H9 (cell line): ENCODE measurements at regions not wholly inside any gene's neighbourhood (a gene's known extent, or its start where the extent isn't known, plus 50 kb on each side); places are given as distances from the start of the nearest gene placed in this dataset.
"Not testable (repeated sequence)": the region's sequence is repeated elsewhere in the genome, so short reads cannot be mapped to it uniquely, and the experiment has no call there.

Experiments
- DNase-seq: peaks from one replicate; pipeline ENCODE4 v3.0.0-alpha.2; 2017
- H2AFZ ChIP-seq: one replicate; pipeline ENCODE4 v1.6.1; 2013; ENCODE audit warnings: mild to moderate bottlenecking, low read length, control low read depth, moderate library complexity
- H2AK5ac ChIP-seq: 2 replicates; pipeline ENCODE4 v1.6.1; 2013; ENCODE audit warnings: low read length, control low read depth, mixed read lengths; ENCODE audit not compliant: insufficient read length
- H2BK120ac ChIP-seq: one replicate; pipeline ENCODE4 v1.6.1; 2013; ENCODE audit warnings: low read depth, mild to moderate bottlenecking, low read length, control low read depth, inconsistent platforms; ENCODE audit not compliant: poor library complexity, severe bottlenecking
- H2BK12ac ChIP-seq: 2 replicates; pipeline ENCODE4 v1.6.1; 2013; ENCODE audit warnings: low read length, control low read depth, mixed read lengths, low read depth; ENCODE audit not compliant: insufficient read length
- H2BK15ac ChIP-seq: 2 replicates; pipeline ENCODE4 v1.6.1; 2013; ENCODE audit warnings: low read depth, low read length, control low read depth
- H2BK20ac ChIP-seq: one replicate; pipeline ENCODE4 v1.6.1; 2013; ENCODE audit warnings: low read depth, mild to moderate bottlenecking, low read length, control low read depth, inconsistent platforms; ENCODE audit not compliant: poor library complexity, severe bottlenecking
- H2BK5ac ChIP-seq: 2 replicates; pipeline ENCODE4 v1.6.1; 2013; ENCODE audit warnings: low read length, control low read depth, mixed read lengths; ENCODE audit not compliant: insufficient read length
- H3K14ac ChIP-seq: 2 replicates; pipeline ENCODE4 v1.6.1; 2013; ENCODE audit warnings: low read length, control low read depth; ENCODE audit not compliant: insufficient read depth
- H3K18ac ChIP-seq: 2 replicates; pipeline ENCODE4 v1.6.1; 2013; ENCODE audit warnings: low read depth, mild to moderate bottlenecking, mixed read lengths, low read length, control low read depth; ENCODE audit not compliant: insufficient read length
- H3K23ac ChIP-seq: 2 replicates; pipeline ENCODE4 v1.6.1; 2013; ENCODE audit warnings: low read length, control low read depth, mixed read lengths, low read depth; ENCODE audit not compliant: insufficient read length
- H3K23me2 ChIP-seq: 2 replicates; pipeline ENCODE4 v1.6.1; 2013; ENCODE audit warnings: low read depth, mild to moderate bottlenecking, mixed read lengths, low read length, control low read depth; ENCODE audit not compliant: insufficient read length, poor library complexity, severe bottlenecking
- H3K27ac ChIP-seq: 2 replicates; pipeline ENCODE4 v1.5.1; 2013; ENCODE audit warnings: low read length, control low read depth, mixed read lengths, low read depth; ENCODE audit not compliant: insufficient read length
- H3K27me3 ChIP-seq: 2 replicates; pipeline ENCODE4 v1.6.1; 2013; ENCODE audit warnings: low read length, control low read depth, inconsistent platforms; ENCODE audit not compliant: insufficient read depth
- H3K4ac ChIP-seq: 2 replicates; pipeline ENCODE4 v1.6.1; 2013; ENCODE audit warnings: low read depth, mild to moderate bottlenecking, control low read depth, inconsistent platforms, low read length, moderate library complexity
- H3K4me1 ChIP-seq: 2 replicates; pipeline ENCODE4 v1.6.1; 2013; ENCODE audit warnings: low read length, control low read depth, inconsistent platforms; ENCODE audit not compliant: insufficient read depth
- H3K4me2 ChIP-seq: 2 replicates; pipeline ENCODE4 v1.6.1; 2013; ENCODE audit warnings: low read length, control low read depth, mixed read lengths; ENCODE audit not compliant: insufficient read length, insufficient read depth
- H3K56ac ChIP-seq: 2 replicates; pipeline ENCODE4 v1.6.1; 2013; ENCODE audit warnings: low read depth, mild to moderate bottlenecking, mixed read lengths, low read length, control low read depth; ENCODE audit not compliant: insufficient read length
- H3K79me1 ChIP-seq: 2 replicates; pipeline ENCODE4 v1.6.1; 2013; ENCODE audit warnings: low read depth, mild to moderate bottlenecking, moderate library complexity, low read length, control low read depth, inconsistent platforms; ENCODE audit not compliant: insufficient read depth, poor library complexity, severe bottlenecking
- H3K79me2 ChIP-seq: 2 replicates; pipeline ENCODE4 v1.6.1; 2013; ENCODE audit warnings: low read length, control low read depth, inconsistent platforms; ENCODE audit not compliant: insufficient read depth
- H3K9ac ChIP-seq: 2 replicates; pipeline ENCODE4 v1.6.1; 2013; ENCODE audit warnings: low read length, control low read depth, mixed read lengths; ENCODE audit not compliant: insufficient read length; ENCODE audit errors: extremely low read depth
- H3K9me3 ChIP-seq: one replicate; pipeline ENCODE4 v1.6.1; 2013; ENCODE audit warnings: low read depth, low read length, inconsistent platforms; ENCODE audit not compliant: control insufficient read depth
- H3T11ph ChIP-seq: one replicate; pipeline ENCODE4 v1.6.1; 2013; ENCODE audit warnings: mild to moderate bottlenecking, low read length, control low read depth, inconsistent platforms
- H4K20me1 ChIP-seq: one replicate; pipeline ENCODE4 v1.6.1; 2013; ENCODE audit not compliant: control insufficient read depth, insufficient read length, insufficient read depth
- H4K5ac ChIP-seq: 2 replicates; pipeline ENCODE4 v1.6.1; 2013; ENCODE audit warnings: low read depth, mild to moderate bottlenecking, mixed read lengths, low read length, control low read depth; ENCODE audit not compliant: insufficient read length
- H4K8ac ChIP-seq: replicated peaks from 2 replicates; pipeline ENCODE4 v1.6.1; 2013; ENCODE audit warnings: low read length, control low read depth, mixed read lengths, low read depth; ENCODE audit not compliant: insufficient read length
- H4K91ac ChIP-seq: 2 replicates; pipeline ENCODE4 v1.6.1; 2013; ENCODE audit warnings: low read depth, mild to moderate bottlenecking, moderate library complexity, mixed read lengths, low read length, control low read depth; ENCODE audit not compliant: insufficient read length
- H3K27ac Mint-ChIP-seq, 3 experiments: 2 replicates in 2 of 3; 3 replicates in 1 of 3; pipeline ENCODE4 v1.8.0; 2020 to 2021; ENCODE audit warnings: mixed read lengths in 3 of 3, mild to moderate bottlenecking in 1 of 3, moderate library complexity in 1 of 3
- H3K27me3 Mint-ChIP-seq: 2 replicates; pipeline ENCODE4 v1.8.0; 2021; ENCODE audit warnings: low read depth, mild to moderate bottlenecking, moderate library complexity, mixed read lengths
- H3K36me3 Mint-ChIP-seq, 3 experiments: 2 replicates in 2 of 3; 3 replicates in 1 of 3; pipeline ENCODE4 v1.8.0; 2020 to 2021; ENCODE audit warnings: low read depth in 3 of 3, mixed read lengths in 3 of 3; ENCODE audit not compliant: insufficient read depth in 1 of 3
- H3K4me1 Mint-ChIP-seq, 2 experiments: 2 replicates each; pipeline ENCODE4 v1.8.0; 2020; ENCODE audit warnings: mixed read lengths in 2 of 2
- H3K4me3 Mint-ChIP-seq, 2 experiments: 2 replicates in 1 of 2; 3 replicates in 1 of 2; pipeline ENCODE4 v1.8.0; 2020 to 2021; ENCODE audit warnings: mild to moderate bottlenecking in 2 of 2, mixed read lengths in 2 of 2, moderate library complexity in 1 of 2
- H3K9me3 Mint-ChIP-seq, 2 experiments: 2 replicates in 1 of 2; 3 replicates in 1 of 2; pipeline ENCODE4 v1.8.0; 2020; ENCODE audit warnings: mild to moderate bottlenecking in 2 of 2, mixed read lengths in 2 of 2, moderate library complexity in 1 of 2
- CTCF ChIP-seq: fragments of 200-600 bp; sonication (generic); conservative IDR thresholded peaks from 3 replicates; pipeline ENCODE4 v1.8.0; 2021; ENCODE audit warnings: antibody characterized with exemption, mild to moderate bottlenecking
- WGBS: extraction: QIAGEN DNeasy Blood & Tissue Kit; methylation state at CpG from one replicate; pipeline ENCODE4 v1.1.7; 2013; ENCODE audit warnings: missing lambda C conversion rate, low lambda C conversion rate, mixed read lengths; ENCODE audit not compliant: insufficient read length; ENCODE audit errors: extremely low coverage; 5-methylcytosine and 5-hydroxymethylcytosine counted together

DNA sequence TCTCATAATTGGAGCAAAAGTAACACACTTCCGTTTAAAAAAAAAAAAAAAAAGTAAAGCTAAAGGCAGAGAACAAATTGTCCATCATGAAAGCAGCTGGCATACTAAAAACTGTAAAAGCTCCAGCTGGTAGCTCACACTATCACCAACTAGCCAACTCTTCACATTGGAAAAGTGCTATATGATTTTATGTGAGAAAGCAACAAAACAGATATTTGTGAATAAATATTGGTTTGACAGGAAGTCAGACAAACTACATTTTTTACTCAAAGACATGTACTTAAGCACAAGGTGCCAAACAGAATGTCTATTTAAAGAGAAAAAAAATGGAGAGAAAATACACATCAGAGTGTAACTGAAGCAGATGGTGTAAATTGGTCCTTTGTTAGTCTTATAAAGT lies 231.2 kb upstream of the CADM2 start:
- H2BK15ac ChIP-seq, result no peak overlapping the region
- H3K4me2 ChIP-seq, result no peak overlapping the region
- no peaks in the 10 kb centered on the region for H3K4me1 ChIP-seq
- Mint-ChIP-seq H3K4me1 (peaks cover 9 to 19% of the 10 kb centered on the region in 2 experiments), H3K36me3 (no peaks in the 10 kb centered on the region), H3K27me3 (no peaks in the 10 kb centered on the region), H3K4me3 (no peak overlapping the region), H3K9me3 (no peaks in the 10 kb centered on the region), H3K27ac (no peak overlapping the region)
- no peaks in the 10 kb centered on the region for H3K23me2 ChIP-seq
- H2BK12ac ChIP-seq, result no peak overlapping the region
- H3K23ac ChIP-seq, result no peak overlapping the region
- H3K27ac ChIP-seq, result no peak overlapping the region
- H3T11ph ChIP-seq, result no peak overlapping the region
- no peak overlapping the region for H3K14ac ChIP-seq
- H3K9ac ChIP-seq, result no peak overlapping the region
- H2AFZ ChIP-seq, result no peak overlapping the region
- no peaks in the 10 kb centered on the region for H3K27me3 ChIP-seq
- no peak overlapping the region for H3K18ac ChIP-seq
- H4K91ac ChIP-seq, result no peak overlapping the region
- DNase-seq, result no peak
- no peaks in the 10 kb centered on the region for H3K79me1 ChIP-seq
- no peak overlapping the region for H2BK20ac ChIP-seq
- H2BK120ac ChIP-seq, result no peak overlapping the region
- no peak overlapping the region for H3K4ac ChIP-seq
- no peak overlapping the region for H3K56ac ChIP-seq
- TF ChIP-seq CTCF, result no peak
- no peaks in the 10 kb centered on the region for H3K79me2 ChIP-seq
- H4K8ac ChIP-seq, result no peak overlapping the region
- H2BK5ac ChIP-seq, result no peak overlapping the region
- no peaks in the 10 kb centered on the region for H4K20me1 ChIP-seq
- no CpG with 5 or more reads among the region's 1 CpG for WGBS
- H2AK5ac ChIP-seq, result no peak overlapping the region
- no peaks in the 10 kb centered on the region for H3K9me3 ChIP-seq
- no peak overlapping the region for H4K5ac ChIP-seq

DNA sequence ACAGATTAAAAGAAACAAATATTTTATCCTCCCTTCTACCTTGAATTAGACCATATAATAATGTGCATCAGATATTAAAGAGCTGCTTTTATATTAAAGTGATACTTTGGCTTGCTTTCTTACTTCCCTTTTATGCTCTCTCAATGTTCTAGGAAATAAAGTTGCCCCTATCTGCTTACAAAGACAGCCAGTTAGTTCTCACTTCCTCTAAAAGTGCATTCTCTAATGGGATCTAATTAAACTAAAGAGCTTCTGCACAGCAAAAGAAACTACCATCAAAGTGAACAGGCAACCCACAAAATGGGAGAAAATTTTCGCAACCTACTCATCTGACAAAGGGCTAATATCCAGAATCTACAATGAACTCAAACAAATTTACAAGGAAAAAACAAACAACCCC lies 224.1 kb upstream of the CADM2 start:
- not testable (repeated sequence) for H4K91ac ChIP-seq, H3K9me3 ChIP-seq, H3K27me3 Mint-ChIP-seq, H2BK20ac ChIP-seq, H3K4ac ChIP-seq, H2BK12ac ChIP-seq, H3K79me1 ChIP-seq, H2AFZ ChIP-seq, H3K9me3 Mint-ChIP-seq, H3K36me3 Mint-ChIP-seq, H2BK15ac ChIP-seq, H2BK120ac ChIP-seq, H3K4me3 Mint-ChIP-seq, H3K27ac Mint-ChIP-seq, H3K4me1 ChIP-seq, H3K27me3 ChIP-seq, H3K27ac ChIP-seq, H4K20me1 ChIP-seq, H4K5ac ChIP-seq, H3K23me2 ChIP-seq, H2BK5ac ChIP-seq, H4K8ac ChIP-seq, H3K14ac ChIP-seq, H3K79me2 ChIP-seq, H3T11ph ChIP-seq, DNase-seq, H3K4me1 Mint-ChIP-seq, H3K56ac ChIP-seq, H3K23ac ChIP-seq, H3K9ac ChIP-seq, H3K18ac ChIP-seq, H3K4me2 ChIP-seq, H2AK5ac ChIP-seq
- no CpG with 5 or more reads among the region's 1 CpG for whole genome bisulfite sequencing
